B cell (primary cell): ENCODE measurements at regions not wholly inside any gene's neighbourhood (a gene's known extent, or its start where the extent isn't known, plus 50 kb on each side); places are given as distances from the start of the nearest gene placed in this dataset.

Experiments used
- EZH2 ChIP-seq: IDR thresholded peaks from 2 replicates; pipeline ENCODE4 v1.6.1; 2012; ENCODE audit warnings: borderline replicate concordance, low read depth, mild to moderate bottlenecking, moderate library complexity, low read length; ENCODE audit not compliant: insufficient read depth, poor library complexity, severe bottlenecking
- TF ChIP-seq, protein P1 (sequence below): fragments of 200-600 bp; IDR thresholded peaks from one replicate; pipeline ENCODE4 v1.8.0; 2022; ENCODE audit warnings: antibody characterized with exemption, mild to moderate bottlenecking

DNA sequence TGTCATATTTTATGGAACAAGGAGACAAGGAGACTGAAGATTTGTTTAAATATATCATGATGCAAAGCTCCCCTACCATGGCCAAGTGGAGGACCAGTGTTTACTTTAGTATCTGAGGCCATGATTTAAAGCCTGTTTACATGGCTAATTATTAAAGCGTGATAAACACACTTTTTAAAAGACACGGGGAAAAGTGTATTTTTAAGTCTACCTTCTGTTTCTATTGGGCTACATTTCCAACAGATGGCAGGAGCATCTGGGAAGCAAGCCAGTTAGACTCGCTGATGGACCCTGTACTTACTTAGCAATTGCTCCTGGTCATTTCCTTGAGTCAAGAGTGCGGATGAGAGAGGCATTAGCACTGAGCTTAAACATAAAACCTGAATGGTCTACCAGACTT, 480.3 kb upstream of the SEMA6A start:
- TF ChIP-seq, protein P1, sequence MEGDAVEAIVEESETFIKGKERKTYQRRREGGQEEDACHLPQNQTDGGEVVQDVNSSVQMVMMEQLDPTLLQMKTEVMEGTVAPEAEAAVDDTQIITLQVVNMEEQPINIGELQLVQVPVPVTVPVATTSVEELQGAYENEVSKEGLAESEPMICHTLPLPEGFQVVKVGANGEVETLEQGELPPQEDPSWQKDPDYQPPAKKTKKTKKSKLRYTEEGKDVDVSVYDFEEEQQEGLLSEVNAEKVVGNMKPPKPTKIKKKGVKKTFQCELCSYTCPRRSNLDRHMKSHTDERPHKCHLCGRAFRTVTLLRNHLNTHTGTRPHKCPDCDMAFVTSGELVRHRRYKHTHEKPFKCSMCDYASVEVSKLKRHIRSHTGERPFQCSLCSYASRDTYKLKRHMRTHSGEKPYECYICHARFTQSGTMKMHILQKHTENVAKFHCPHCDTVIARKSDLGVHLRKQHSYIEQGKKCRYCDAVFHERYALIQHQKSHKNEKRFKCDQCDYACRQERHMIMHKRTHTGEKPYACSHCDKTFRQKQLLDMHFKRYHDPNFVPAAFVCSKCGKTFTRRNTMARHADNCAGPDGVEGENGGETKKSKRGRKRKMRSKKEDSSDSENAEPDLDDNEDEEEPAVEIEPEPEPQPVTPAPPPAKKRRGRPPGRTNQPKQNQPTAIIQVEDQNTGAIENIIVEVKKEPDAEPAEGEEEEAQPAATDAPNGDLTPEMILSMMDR = no peak
- TF ChIP-seq EZH2 = no peak
